GM20000 (cell line): ENCODE measurements at regions not wholly inside any gene's neighbourhood (a gene's known extent, or its start where the extent isn't known, plus 50 kb on each side); places are given as distances from the start of the nearest gene placed in this dataset.

Source experiments
- DNase-seq: peaks from one replicate; pipeline ENCODE4 v3.0.0; 2012; ENCODE audit warnings: low spot score
- TF ChIP-seq, protein P1 (sequence below): IDR thresholded peaks from 2 replicates; pipeline ENCODE4 v1.5.1; 2012; ENCODE audit warnings: mild to moderate bottlenecking, control low read depth; ENCODE audit errors: extremely low read depth, missing control alignments

DNA sequence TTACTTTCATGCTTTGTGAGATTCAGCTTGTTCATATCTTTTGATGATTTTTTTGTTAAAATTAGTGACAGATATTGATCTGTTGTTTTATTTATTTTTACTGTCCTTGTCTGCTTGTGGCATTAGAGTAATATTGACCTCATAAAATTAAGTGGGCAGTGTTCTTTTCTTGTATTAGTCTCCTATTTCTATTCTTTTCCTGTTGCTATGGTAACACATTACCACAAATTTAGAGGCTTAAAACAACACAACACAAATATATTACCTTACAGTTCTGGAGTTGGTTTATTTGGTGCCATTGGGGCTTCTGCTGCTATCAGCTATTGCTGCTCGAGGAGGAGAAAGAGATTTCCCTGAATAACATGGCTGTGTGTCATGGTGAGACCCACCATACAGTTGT, 135.7 kb downstream of the C1orf94 start:
- no peak for DNase-seq
- TF ChIP-seq, protein P1, sequence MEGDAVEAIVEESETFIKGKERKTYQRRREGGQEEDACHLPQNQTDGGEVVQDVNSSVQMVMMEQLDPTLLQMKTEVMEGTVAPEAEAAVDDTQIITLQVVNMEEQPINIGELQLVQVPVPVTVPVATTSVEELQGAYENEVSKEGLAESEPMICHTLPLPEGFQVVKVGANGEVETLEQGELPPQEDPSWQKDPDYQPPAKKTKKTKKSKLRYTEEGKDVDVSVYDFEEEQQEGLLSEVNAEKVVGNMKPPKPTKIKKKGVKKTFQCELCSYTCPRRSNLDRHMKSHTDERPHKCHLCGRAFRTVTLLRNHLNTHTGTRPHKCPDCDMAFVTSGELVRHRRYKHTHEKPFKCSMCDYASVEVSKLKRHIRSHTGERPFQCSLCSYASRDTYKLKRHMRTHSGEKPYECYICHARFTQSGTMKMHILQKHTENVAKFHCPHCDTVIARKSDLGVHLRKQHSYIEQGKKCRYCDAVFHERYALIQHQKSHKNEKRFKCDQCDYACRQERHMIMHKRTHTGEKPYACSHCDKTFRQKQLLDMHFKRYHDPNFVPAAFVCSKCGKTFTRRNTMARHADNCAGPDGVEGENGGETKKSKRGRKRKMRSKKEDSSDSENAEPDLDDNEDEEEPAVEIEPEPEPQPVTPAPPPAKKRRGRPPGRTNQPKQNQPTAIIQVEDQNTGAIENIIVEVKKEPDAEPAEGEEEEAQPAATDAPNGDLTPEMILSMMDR, result no peak

DNA sequence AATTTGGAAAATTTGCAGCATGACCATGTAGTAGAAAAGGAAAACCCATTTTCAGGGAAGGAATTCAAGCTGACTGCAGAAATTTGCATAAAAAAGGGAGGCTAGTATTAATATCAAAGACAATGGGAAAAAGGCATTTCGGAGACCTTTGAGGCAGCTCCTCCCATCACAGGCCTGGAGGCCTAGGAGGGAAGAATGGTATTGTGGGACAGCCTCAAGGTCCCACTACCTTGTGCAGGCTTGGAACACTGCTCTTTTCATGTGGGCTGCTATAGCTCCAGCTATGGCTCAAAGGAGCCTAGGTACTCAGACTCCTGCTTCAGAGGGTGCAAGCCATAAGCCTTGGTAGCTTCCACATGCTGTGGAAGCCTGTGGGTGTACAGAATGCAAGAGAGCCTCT, 139.3 kb downstream of the C1orf94 start:
- TF ChIP-seq, protein P1, result no peak
- no peak for DNase-seq

DNA sequence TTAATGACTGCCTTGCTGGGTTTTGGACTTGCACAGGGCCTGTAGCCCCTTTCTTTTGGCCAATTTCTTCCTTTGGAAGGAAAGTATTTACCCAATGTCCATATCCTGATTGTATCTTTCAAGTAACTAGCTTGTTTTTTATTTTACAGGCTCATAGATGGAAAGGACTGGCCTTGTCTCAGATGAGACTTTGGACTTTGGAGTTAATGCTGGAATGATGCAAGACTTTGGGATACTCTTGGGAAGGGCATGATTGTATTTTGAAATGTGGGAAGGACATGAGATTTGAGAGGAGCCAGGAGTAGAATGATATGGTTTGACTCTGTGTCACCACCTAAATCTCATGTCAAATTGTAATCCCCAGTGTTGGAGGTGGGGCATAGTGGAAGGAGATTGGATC, 140.1 kb downstream of the C1orf94 start:
- TF ChIP-seq, protein P1, result no peak
- no peak for DNase-seq

DNA sequence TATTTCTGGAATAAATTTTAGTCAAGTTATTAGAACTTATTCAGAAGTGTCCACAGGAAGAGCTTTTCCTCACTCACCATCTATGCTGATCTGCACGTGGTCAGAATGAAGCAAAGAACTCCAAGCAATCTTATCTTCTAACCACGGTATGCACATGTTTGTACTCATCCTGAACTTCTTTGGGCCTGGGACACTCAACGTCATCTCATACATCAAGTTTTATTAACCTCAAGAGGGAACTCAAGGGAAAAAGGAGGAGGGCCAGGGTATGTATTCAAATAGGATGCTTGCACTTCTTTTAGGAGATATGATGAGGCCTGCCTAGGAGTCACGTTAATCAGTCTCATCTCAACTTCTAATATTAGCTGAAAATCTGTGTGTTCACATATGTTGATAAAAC, 142.5 kb downstream of the C1orf94 start:
- TF ChIP-seq, protein P1, result no peak
- DNase-seq, result no peak

DNA sequence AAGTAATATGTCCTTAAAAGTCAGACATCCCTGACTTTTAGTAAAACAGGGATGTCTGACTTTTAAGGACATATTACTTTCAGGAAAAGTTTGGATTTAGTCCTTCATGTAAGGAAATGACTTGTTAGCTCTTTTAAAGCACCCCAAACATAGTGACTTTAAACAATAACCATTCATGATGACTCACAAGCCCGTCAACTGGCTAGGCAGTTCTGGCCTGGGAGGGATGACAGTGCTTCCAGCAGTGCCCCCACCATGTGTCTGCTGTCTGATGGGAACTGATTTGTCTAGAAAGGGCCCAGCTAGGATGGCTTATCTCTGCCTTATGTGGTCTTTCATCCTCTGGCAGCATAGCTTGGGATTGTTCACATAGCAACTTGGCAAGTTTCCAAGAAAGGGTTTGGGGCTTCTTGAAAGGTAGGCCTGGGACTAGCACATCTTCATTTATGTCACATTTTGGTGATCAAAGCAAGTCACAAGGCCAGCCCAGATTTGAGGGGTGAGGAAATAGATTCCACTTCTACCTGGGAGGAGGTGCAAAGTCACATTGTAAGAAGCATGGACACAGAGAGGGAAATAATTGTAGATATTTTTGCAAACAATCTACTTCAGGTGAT, 143.5 kb downstream of the C1orf94 start:
- DNase-seq, result no peak
- TF ChIP-seq, protein P1, result no peak

DNA sequence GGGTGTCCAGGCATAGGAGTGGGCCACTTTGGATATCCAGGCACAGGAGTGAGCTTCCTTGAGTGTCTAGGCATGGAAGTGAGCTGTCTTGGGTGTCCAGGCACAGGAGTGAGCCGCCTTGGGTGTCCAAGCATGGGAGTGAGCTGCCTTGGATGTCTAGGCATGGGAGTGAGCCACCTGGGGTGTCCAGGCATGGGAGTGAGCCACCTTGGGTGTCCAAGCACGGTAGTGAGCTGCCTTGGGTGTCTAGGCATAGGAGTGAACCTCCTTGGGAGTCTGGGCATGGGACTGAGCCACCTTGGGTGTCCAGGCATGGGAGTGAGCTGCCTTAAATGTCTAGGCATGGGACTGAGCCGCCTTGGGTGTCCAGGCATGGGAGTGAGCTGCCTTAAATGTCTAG, 146.3 kb downstream of the C1orf94 start:
- TF ChIP-seq, protein P1, result no peak
- no peak for DNase-seq

DNA sequence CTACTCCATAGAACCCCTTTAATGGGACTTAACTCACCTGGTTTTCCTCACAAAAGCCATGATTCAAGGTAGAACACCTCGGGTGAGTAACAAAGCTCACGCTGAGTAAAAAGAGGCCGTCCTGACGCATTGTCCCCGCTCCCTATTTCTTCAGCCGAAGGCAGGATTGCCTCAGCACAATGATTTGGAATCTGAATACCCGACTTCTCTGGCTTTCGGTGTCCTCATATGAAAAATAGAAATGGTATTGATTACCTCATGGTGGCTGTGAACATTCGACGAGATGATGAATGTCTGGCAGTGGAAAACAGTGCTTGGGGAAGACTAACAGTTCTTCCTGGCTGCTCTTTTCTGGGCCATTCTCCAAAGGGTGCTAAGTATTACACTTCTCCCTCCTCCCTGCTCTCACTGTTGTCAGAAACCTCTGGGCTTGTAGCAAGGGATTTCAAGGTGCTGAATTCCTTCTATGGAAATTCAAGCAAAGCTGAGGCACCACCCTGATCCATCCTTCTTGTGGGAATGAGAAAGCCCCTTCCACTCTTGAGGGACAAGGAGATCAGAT, 148.3 kb downstream of the C1orf94 start:
- TF ChIP-seq, protein P1, result no peak
- DNase-seq, result no peak
